K562 (cell line): ENCODE measurements at regions not wholly inside any gene's neighbourhood (a gene's known extent, or its start where the extent isn't known, plus 50 kb on each side); places are given as distances from the start of the nearest gene placed in this dataset.

Experiments
- DNMT1 ChIP-seq: fragments of 450-650 bp; IDR thresholded peaks from 2 replicates; pipeline ENCODE4 v1.6.1; 2016; ENCODE audit warnings: antibody characterized with exemption, mild to moderate bottlenecking
- HDAC2 ChIP-seq: fragments of 450-650 bp; IDR thresholded peaks from 2 replicates; pipeline ENCODE4 v1.6.1; 2016; ENCODE audit warnings: mild to moderate bottlenecking
- TF ChIP-seq, protein P1 (sequence below), 3 experiments: IDR thresholded peaks in 2 of 3; conservative IDR thresholded peaks in 1 of 3; 2 replicates each; pipeline ENCODE4 v1.5.1; 2011 to 2012; ENCODE audit warnings: low read length in 3 of 3, mild to moderate bottlenecking in 3 of 3, control low read depth in 2 of 3, improper control_type of control experiment in 1 of 3, inconsistent platforms in 1 of 3, low read depth in 1 of 3, mixed read lengths in 1 of 3, moderate library complexity in 1 of 3; ENCODE audit not compliant: insufficient read depth in 2 of 3
- TF ChIP-seq, protein P2 (sequence below), 3 experiments: fragments of 200-800 bp in 1 of 3; fragments of 250-450 bp in 1 of 3; fragments of 450-650 bp in 1 of 3; sonication (Bioruptor Pico) in 1 of 3; sonication (Bioruptor generic) in 1 of 3; formaldehyde crosslinking in 1 of 3; IDR thresholded peaks; 2 replicates each; pipeline versions ENCODE4 v1.6.1 to v1.8.0; 2016 to 2022; ENCODE audit warnings: mild to moderate bottlenecking in 2 of 3, missing genetic modification characterization in 2 of 3, missing compliant biosample characterization in 1 of 3, moderate library complexity in 1 of 3
- TF ChIP-seq, protein P3 (sequence below), 2 experiments: fragments of 450-650 bp; formaldehyde crosslinking in 1 of 2; IDR thresholded peaks; 2 replicates each; pipeline versions ENCODE4 v1.4.0 to v1.6.1; 2014 to 2020; ENCODE audit warnings: mild to moderate bottlenecking in 2 of 2, borderline replicate concordance in 1 of 2, low read depth in 1 of 2

DNA sequence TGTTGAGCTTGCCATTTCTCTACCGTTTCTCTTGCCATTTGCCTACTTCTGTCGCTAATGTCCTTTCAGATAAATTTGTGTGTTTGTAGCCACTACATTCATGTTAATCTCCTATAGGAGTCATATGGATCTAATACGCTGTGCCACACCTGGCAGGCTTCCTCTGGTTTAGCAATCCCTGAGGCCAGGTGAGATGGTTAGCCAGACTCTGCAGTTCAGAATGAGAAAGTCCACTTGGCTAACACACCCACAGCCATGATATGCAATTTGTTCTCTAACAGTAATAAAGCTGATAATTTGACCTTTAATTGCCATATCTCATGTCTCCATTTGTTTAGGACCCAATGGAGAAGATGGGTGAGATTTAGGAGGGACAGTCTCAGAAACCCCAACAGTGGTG is 1261.6 kb upstream of the TMEM132C start:
- no peak for TF ChIP-seq DNMT1
- no peak for TF ChIP-seq HDAC2
- TF ChIP-seq, protein P1, sequence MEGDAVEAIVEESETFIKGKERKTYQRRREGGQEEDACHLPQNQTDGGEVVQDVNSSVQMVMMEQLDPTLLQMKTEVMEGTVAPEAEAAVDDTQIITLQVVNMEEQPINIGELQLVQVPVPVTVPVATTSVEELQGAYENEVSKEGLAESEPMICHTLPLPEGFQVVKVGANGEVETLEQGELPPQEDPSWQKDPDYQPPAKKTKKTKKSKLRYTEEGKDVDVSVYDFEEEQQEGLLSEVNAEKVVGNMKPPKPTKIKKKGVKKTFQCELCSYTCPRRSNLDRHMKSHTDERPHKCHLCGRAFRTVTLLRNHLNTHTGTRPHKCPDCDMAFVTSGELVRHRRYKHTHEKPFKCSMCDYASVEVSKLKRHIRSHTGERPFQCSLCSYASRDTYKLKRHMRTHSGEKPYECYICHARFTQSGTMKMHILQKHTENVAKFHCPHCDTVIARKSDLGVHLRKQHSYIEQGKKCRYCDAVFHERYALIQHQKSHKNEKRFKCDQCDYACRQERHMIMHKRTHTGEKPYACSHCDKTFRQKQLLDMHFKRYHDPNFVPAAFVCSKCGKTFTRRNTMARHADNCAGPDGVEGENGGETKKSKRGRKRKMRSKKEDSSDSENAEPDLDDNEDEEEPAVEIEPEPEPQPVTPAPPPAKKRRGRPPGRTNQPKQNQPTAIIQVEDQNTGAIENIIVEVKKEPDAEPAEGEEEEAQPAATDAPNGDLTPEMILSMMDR (IDR thresholded peaks at IDR 0.05 in 2 of 3, conservative IDR thresholded peaks at IDR 0.05 in 1 of 3; ENCODE audit: insufficient read depth in 2 of 3, low read depth in 1 of 3, low read length in 3 of 3) = no peak
- TF ChIP-seq, protein P2, sequence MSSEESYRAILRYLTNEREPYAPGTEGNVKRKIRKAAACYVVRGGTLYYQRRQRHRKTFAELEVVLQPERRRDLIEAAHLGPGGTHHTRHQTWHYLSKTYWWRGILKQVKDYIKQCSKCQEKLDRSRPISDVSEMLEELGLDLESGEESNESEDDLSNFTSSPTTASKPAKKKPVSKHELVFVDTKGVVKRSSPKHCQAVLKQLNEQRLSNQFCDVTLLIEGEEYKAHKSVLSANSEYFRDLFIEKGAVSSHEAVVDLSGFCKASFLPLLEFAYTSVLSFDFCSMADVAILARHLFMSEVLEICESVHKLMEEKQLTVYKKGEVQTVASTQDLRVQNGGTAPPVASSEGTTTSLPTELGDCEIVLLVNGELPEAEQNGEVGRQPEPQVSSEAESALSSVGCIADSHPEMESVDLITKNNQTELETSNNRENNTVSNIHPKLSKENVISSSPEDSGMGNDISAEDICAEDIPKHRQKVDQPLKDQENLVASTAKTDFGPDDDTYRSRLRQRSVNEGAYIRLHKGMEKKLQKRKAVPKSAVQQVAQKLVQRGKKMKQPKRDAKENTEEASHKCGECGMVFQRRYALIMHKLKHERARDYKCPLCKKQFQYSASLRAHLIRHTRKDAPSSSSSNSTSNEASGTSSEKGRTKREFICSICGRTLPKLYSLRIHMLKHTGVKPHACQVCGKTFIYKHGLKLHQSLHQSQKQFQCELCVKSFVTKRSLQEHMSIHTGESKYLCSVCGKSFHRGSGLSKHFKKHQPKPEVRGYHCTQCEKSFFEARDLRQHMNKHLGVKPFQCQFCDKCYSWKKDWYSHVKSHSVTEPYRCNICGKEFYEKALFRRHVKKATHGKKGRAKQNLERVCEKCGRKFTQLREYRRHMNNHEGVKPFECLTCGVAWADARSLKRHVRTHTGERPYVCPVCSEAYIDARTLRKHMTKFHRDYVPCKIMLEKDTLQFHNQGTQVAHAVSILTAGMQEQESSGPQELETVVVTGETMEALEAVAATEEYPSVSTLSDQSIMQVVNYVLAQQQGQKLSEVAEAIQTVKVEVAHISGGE (CRISPR knock-in tag; IDR thresholded peaks at IDR 0.05) = no peak
- TF ChIP-seq, protein P3, sequence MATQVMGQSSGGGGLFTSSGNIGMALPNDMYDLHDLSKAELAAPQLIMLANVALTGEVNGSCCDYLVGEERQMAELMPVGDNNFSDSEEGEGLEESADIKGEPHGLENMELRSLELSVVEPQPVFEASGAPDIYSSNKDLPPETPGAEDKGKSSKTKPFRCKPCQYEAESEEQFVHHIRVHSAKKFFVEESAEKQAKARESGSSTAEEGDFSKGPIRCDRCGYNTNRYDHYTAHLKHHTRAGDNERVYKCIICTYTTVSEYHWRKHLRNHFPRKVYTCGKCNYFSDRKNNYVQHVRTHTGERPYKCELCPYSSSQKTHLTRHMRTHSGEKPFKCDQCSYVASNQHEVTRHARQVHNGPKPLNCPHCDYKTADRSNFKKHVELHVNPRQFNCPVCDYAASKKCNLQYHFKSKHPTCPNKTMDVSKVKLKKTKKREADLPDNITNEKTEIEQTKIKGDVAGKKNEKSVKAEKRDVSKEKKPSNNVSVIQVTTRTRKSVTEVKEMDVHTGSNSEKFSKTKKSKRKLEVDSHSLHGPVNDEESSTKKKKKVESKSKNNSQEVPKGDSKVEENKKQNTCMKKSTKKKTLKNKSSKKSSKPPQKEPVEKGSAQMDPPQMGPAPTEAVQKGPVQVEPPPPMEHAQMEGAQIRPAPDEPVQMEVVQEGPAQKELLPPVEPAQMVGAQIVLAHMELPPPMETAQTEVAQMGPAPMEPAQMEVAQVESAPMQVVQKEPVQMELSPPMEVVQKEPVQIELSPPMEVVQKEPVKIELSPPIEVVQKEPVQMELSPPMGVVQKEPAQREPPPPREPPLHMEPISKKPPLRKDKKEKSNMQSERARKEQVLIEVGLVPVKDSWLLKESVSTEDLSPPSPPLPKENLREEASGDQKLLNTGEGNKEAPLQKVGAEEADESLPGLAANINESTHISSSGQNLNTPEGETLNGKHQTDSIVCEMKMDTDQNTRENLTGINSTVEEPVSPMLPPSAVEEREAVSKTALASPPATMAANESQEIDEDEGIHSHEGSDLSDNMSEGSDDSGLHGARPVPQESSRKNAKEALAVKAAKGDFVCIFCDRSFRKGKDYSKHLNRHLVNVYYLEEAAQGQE (IDR thresholded peaks at IDR 0.05; ENCODE audit: borderline replicate concordance) = no peak
- TF ChIP-seq, protein P3 (CRISPR knock-in tag; IDR thresholded peaks at IDR 0.05; ENCODE audit: low read depth) = no peak
